Stomach (tissue), 4 donors: ENCODE measurements at regions not wholly inside any gene's neighbourhood (a gene's known extent, or its start where the extent isn't known, plus 50 kb on each side); places are given as distances from the start of the nearest gene placed in this dataset.

Experiments used
- EP300 ChIP-seq: sonication (generic); formaldehyde crosslinking; IDR thresholded peaks from one replicate; pipeline ENCODE4 v1.6.1; 2017; ENCODE audit warnings: antibody characterized with exemption
- POLR2AphosphoS5 ChIP-seq, 3 donors: sonication (generic); formaldehyde crosslinking; IDR thresholded peaks; one replicate each; pipeline ENCODE4 v1.6.1; 2016; ENCODE audit warnings: antibody characterized with exemption in 3 of 3

DNA sequence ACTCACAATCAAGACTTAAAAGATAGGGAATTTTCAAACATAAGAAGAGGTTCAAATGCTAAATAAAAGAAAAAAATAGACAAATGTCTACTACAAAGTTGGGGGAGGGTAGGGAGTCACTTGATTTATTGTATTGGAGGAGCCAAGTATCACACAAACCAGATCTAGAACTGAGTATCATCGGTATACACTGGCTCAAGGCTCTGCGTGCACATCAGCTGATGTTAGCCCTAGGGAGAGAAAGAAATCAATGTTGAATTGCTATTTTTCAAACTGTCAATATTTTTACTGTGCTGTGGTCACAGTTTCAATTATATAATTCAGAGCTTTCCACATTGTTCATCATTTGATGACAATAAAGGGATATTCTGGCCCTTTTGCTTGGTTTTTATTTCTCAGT, 54.9 kb upstream of the RXFP2 start:
- TF ChIP-seq POLR2AphosphoS5 (IDR thresholded peaks at IDR 0.05) (no peak), EP300 (no peak)
